Activated naive CD8-positive, alpha-beta T cell treated with anti-CD3 and anti-CD28 coated beads, Interleukin-2, amount 10 ng/mL, durations not matched to agents 7 days and 5 days (primary cell): ENCODE measurements at regions not wholly inside any gene's neighbourhood (a gene's known extent, or its start where the extent isn't known, plus 50 kb on each side); places are given as distances from the start of the nearest gene placed in this dataset.
"Not testable (repeated sequence)": the region's sequence is repeated elsewhere in the genome, so short reads cannot be mapped to it uniquely, and the experiment has no call there.

ENCODE experiments used
- ATAC-seq: fragments of 150-1000 bp; cut with Tn5 transposase; one replicate; pipeline ENCODE4 v1.10.0; 2021; ENCODE audit warnings: low read depth, moderate library complexity
- POLR2A ChIA-PET: fragments of 350-600 bp; sonication (Branson Sonifier 250); formaldehyde crosslinking; loops from one replicate; lab custom pipeline; 2021; ENCODE audit warnings: antibody characterized with exemption; lab: Charles Lee
- DNase-seq: peaks from one replicate; pipeline ENCODE4 v3.0.0; 2021
- H3K27ac Mint-ChIP-seq: one replicate; pipeline ENCODE4 v1.8.0; 2022; ENCODE audit warnings: mild to moderate bottlenecking, mixed read lengths
- H3K27me3 Mint-ChIP-seq: one replicate; pipeline ENCODE4 v1.8.0; 2022; ENCODE audit warnings: mild to moderate bottlenecking, moderate library complexity, mixed read lengths
- H3K36me3 Mint-ChIP-seq: one replicate; pipeline ENCODE4 v1.8.0; 2021; ENCODE audit warnings: mild to moderate bottlenecking, mixed read lengths
- H3K4me1 Mint-ChIP-seq: one replicate; pipeline ENCODE4 v1.8.0; 2021; ENCODE audit warnings: mixed read lengths
- H3K4me3 Mint-ChIP-seq: one replicate; pipeline ENCODE4 v1.8.0; 2022; ENCODE audit warnings: mild to moderate bottlenecking, moderate library complexity, mixed read lengths
- H3K9me3 Mint-ChIP-seq: one replicate; pipeline ENCODE4 v1.8.0; 2021; ENCODE audit warnings: mixed read lengths

GRCh38 chr6:91075244-91075976 is 488.5 kb upstream of the MAP3K7 start:
- DNase-seq, result no peak
- H3K4me3 Mint-ChIP-seq, result no peak overlapping the region
- ATAC-seq, result no peak
- no peaks in the 10 kb centered on the region for H3K36me3 Mint-ChIP-seq
- POLR2A ChIA-PET, result no interaction called here
- no peak overlapping the region for H3K27ac Mint-ChIP-seq
- H3K27me3 Mint-ChIP-seq, result peaks cover 2% of the 10 kb centered on the region
- no peaks in the 10 kb centered on the region for H3K9me3 Mint-ChIP-seq
- H3K4me1 Mint-ChIP-seq, result no peaks in the 10 kb centered on the region

GRCh38 chr6:91063362-91063761 is 476.5 kb upstream of the MAP3K7 start:
- Mint-ChIP-seq H3K36me3 (no peaks in the 10 kb centered on the region), H3K27me3 (peaks cover 3% of the 10 kb centered on the region), H3K4me3 (no peak overlapping the region), H3K4me1 (no peaks in the 10 kb centered on the region), H3K27ac (no peak overlapping the region), H3K9me3 (no peaks in the 10 kb centered on the region)
- ATAC-seq (no peak), DNase-seq (no peak)
- POLR2A ChIA-PET, result no interaction called here

GRCh38 chr6:91057689-91058088 is 470.8 kb upstream of the MAP3K7 start:
- POLR2A ChIA-PET, result no interaction called here
- Mint-ChIP-seq H3K27ac (no peak overlapping the region), H3K27me3 (no peaks in the 10 kb centered on the region), H3K36me3 (no peaks in the 10 kb centered on the region), H3K9me3 (no peaks in the 10 kb centered on the region), H3K4me1 (no peaks in the 10 kb centered on the region), H3K4me3 (no peak overlapping the region)
- no peak for ATAC-seq
- DNase-seq, result no peak

GRCh38 chr6:91055959-91056358 is 469.1 kb upstream of the MAP3K7 start:
- Mint-ChIP-seq H3K36me3 (no peaks in the 10 kb centered on the region), H3K27me3 (no peaks in the 10 kb centered on the region)
- POLR2A ChIA-PET, result no interaction called here

GRCh38 chr6:91052473-91053450 is 465.9 kb upstream of the MAP3K7 start:
- H3K36me3 Mint-ChIP-seq, H3K9me3 Mint-ChIP-seq: not testable (repeated sequence)

More at GRCh38 chr6:91055959-91056358, 469.1 kb upstream of the MAP3K7 start:
- Mint-ChIP-seq H3K4me3 (no peak overlapping the region), H3K4me1 (no peaks in the 10 kb centered on the region), H3K27ac (no peak overlapping the region), H3K9me3 (no peaks in the 10 kb centered on the region)
- DNase-seq, result no peak
- no peak for ATAC-seq

GRCh38 chr6:91045161-91045560 is 458.3 kb upstream of the MAP3K7 start:
- Mint-ChIP-seq H3K4me3 (no peak overlapping the region), H3K36me3 (no peaks in the 10 kb centered on the region), H3K27me3 (no peaks in the 10 kb centered on the region), H3K27ac (no peak overlapping the region), H3K9me3 (no peaks in the 10 kb centered on the region), H3K4me1 (no peaks in the 10 kb centered on the region)
- ATAC-seq (no peak), DNase-seq (no peak)
- POLR2A ChIA-PET, result no interaction called here

More at GRCh38 chr6:91052473-91053450, 465.9 kb upstream of the MAP3K7 start:
- H3K27ac Mint-ChIP-seq, ATAC-seq, POLR2A ChIA-PET, DNase-seq, H3K4me1 Mint-ChIP-seq, H3K27me3 Mint-ChIP-seq, H3K4me3 Mint-ChIP-seq: not testable (repeated sequence)

GRCh38 chr6:91043751-91044150 is 456.9 kb upstream of the MAP3K7 start:
- no peak overlapping the region for H3K27ac Mint-ChIP-seq
- H3K4me3 Mint-ChIP-seq, result no peak overlapping the region
- H3K36me3 Mint-ChIP-seq, result no peaks in the 10 kb centered on the region
- ATAC-seq (no peak), DNase-seq (no peak)
- POLR2A ChIA-PET, result no interaction called here
- H3K9me3 Mint-ChIP-seq, result no peaks in the 10 kb centered on the region
- no peaks in the 10 kb centered on the region for H3K4me1 Mint-ChIP-seq
- H3K27me3 Mint-ChIP-seq, result no peaks in the 10 kb centered on the region

- no peaks in the 10 kb centered on the region for H3K36me3 Mint-ChIP-seq
- H3K9me3 Mint-ChIP-seq, result no peaks in the 10 kb centered on the region
- H3K27me3 Mint-ChIP-seq, result no peaks in the 10 kb centered on the region
- no peaks in the 10 kb centered on the region for H3K4me1 Mint-ChIP-seq
- H3K4me3 Mint-ChIP-seq, result no peak overlapping the region
- ATAC-seq (no peak), DNase-seq (no peak)
- H3K27ac Mint-ChIP-seq, result no peak overlapping the region
- POLR2A ChIA-PET, result no interaction called here
Measured at GRCh38 chr6:91042656-91043055, 455.8 kb upstream of the MAP3K7 start.

- H3K9me3 Mint-ChIP-seq, result no peaks in the 10 kb centered on the region
- no peak overlapping the region for H3K27ac Mint-ChIP-seq
- H3K4me3 Mint-ChIP-seq, result no peak overlapping the region
- H3K27me3 Mint-ChIP-seq, result peaks cover 3% of the 10 kb centered on the region
- POLR2A ChIA-PET, result no interaction called here
- H3K4me1 Mint-ChIP-seq, result no peaks in the 10 kb centered on the region
- no peaks in the 10 kb centered on the region for H3K36me3 Mint-ChIP-seq
- DNase-seq (no peak), ATAC-seq (no peak)
Measured at GRCh38 chr6:91033964-91034363, 447.1 kb upstream of the MAP3K7 start.

GRCh38 chr6:91031581-91031980 is 444.7 kb upstream of the MAP3K7 start:
- no peaks in the 10 kb centered on the region for H3K9me3 Mint-ChIP-seq
- DNase-seq, result no peak
- no peak for ATAC-seq
- peaks cover 3% of the 10 kb centered on the region for H3K27me3 Mint-ChIP-seq
- POLR2A ChIA-PET, result no interaction called here
- no peak overlapping the region for H3K27ac Mint-ChIP-seq
- H3K4me3 Mint-ChIP-seq, result no peak overlapping the region
- no peaks in the 10 kb centered on the region for H3K4me1 Mint-ChIP-seq
- H3K36me3 Mint-ChIP-seq, result no peaks in the 10 kb centered on the region

- ATAC-seq (no peak), DNase-seq (no peak)
- peaks cover 3% of the 10 kb centered on the region for H3K27me3 Mint-ChIP-seq
- H3K27ac Mint-ChIP-seq, result no peak overlapping the region
- no peak overlapping the region for H3K4me3 Mint-ChIP-seq
- H3K4me1 Mint-ChIP-seq, result no peaks in the 10 kb centered on the region
- no peaks in the 10 kb centered on the region for H3K36me3 Mint-ChIP-seq
- no peaks in the 10 kb centered on the region for H3K9me3 Mint-ChIP-seq
- POLR2A ChIA-PET, result no interaction called here
Measured at GRCh38 chr6:91029211-91029610, 442.3 kb upstream of the MAP3K7 start.

GRCh38 chr6:91023529-91023928 is 436.7 kb upstream of the MAP3K7 start:
- no peaks in the 10 kb centered on the region for H3K9me3 Mint-ChIP-seq
- ATAC-seq (no peak), DNase-seq (no peak)
- H3K4me3 Mint-ChIP-seq, result no peak overlapping the region
- H3K27me3 Mint-ChIP-seq, result peaks cover 3% of the 10 kb centered on the region
- no peaks in the 10 kb centered on the region for H3K36me3 Mint-ChIP-seq
- H3K4me1 Mint-ChIP-seq, result no peaks in the 10 kb centered on the region
- POLR2A ChIA-PET, result no interaction called here
- no peak overlapping the region for H3K27ac Mint-ChIP-seq

- ATAC-seq (no peak), DNase-seq (no peak)
- H3K27ac Mint-ChIP-seq, result no peak overlapping the region
- H3K27me3 Mint-ChIP-seq, result peaks cover 3% of the 10 kb centered on the region
- no peaks in the 10 kb centered on the region for H3K4me1 Mint-ChIP-seq
- H3K9me3 Mint-ChIP-seq, result no peaks in the 10 kb centered on the region
- no peaks in the 10 kb centered on the region for H3K36me3 Mint-ChIP-seq
- POLR2A ChIA-PET, result no interaction called here
- no peak overlapping the region for H3K4me3 Mint-ChIP-seq
Measured at GRCh38 chr6:91020744-91021143, 433.9 kb upstream of the MAP3K7 start.

- Mint-ChIP-seq H3K27me3 (peaks cover 3% of the 10 kb centered on the region), H3K9me3 (no peaks in the 10 kb centered on the region), H3K36me3 (no peaks in the 10 kb centered on the region), H3K4me1 (no peaks in the 10 kb centered on the region), H3K27ac (no peak overlapping the region), H3K4me3 (no peak overlapping the region)
- no peak for ATAC-seq
- no peak for DNase-seq
- POLR2A ChIA-PET, result no interaction called here
Measured at GRCh38 chr6:91018586-91018985, 431.7 kb upstream of the MAP3K7 start.
